B cell (primary cell): ENCODE measurements at regions not wholly inside any gene's neighbourhood (a gene's known extent, or its start where the extent isn't known, plus 50 kb on each side); places are given as distances from the start of the nearest gene placed in this dataset.

ENCODE experiments used
- ATAC-seq: fragments of 200-7000 bp; cut with Tn5 transposase; one replicate; pipeline ENCODE4 v1.10.0; 2021; ENCODE audit warnings: low read depth, mild to moderate bottlenecking, moderate number of reproducible peaks, moderate library complexity
- CTCF ChIA-PET: fragments of 350-600 bp; sonication (Branson Sonifier 250); formaldehyde crosslinking; loops from one replicate; lab custom pipeline; 2021; ENCODE audit warnings: antibody characterized with exemption, inconsistent platforms; lab: Charles Lee
- POLR2A ChIA-PET: fragments of 350-600 bp; sonication (Branson Sonifier 250); formaldehyde crosslinking; loops from one replicate; lab custom pipeline; 2021; ENCODE audit warnings: antibody characterized with exemption; lab: Charles Lee
- DNase-seq: peaks from one replicate; pipeline ENCODE4 v3.0.0; 2013
- H2AFZ ChIP-seq: 2 replicates; pipeline ENCODE4 v1.6.1; 2012; ENCODE audit warnings: mild to moderate bottlenecking, low read depth, low read length; ENCODE audit not compliant: insufficient read depth, poor library complexity, severe bottlenecking
- H3K27ac ChIP-seq, 2 donors: 1 replicate in 1 of 2; 2 replicates in 1 of 2; pipeline ENCODE4 v1.5.1; 2012 to 2013; ENCODE audit warnings: low read length in 2 of 2, mild to moderate bottlenecking in 2 of 2, moderate library complexity in 1 of 2
- H3K27me3 ChIP-seq, 4 experiments: fragments of 200-600 bp in 1 of 4; sonication (generic) in 1 of 4; replicated peaks in 1 of 4; 1 replicate in 2 of 4; 2 replicates in 2 of 4; pipeline versions ENCODE4 v1.6.1 to v1.7.0; 2013 to 2016; ENCODE audit warnings: low read length in 3 of 4, mild to moderate bottlenecking in 2 of 4, mixed read lengths in 1 of 4, moderate library complexity in 1 of 4; ENCODE audit not compliant: insufficient read depth in 4 of 4, control insufficient read depth in 3 of 4; ENCODE audit errors: control extremely low read depth in 1 of 4
- H3K36me3 ChIP-seq, 2 experiments: replicated peaks in 1 of 2; 1 replicate in 1 of 2; 2 replicates in 1 of 2; pipeline versions ENCODE4 v1.6.1 to v1.7.1; 2013; ENCODE audit warnings: low read length in 1 of 2; ENCODE audit not compliant: insufficient read depth in 2 of 2, control insufficient read depth in 1 of 2; ENCODE audit errors: control extremely low read depth in 1 of 2, extremely low read depth in 1 of 2
- H3K4me1 ChIP-seq, 2 donors: fragments of 200-600 bp in 1 of 2; sonication (generic) in 1 of 2; 1 replicate in 1 of 2; 2 replicates in 1 of 2; pipeline versions ENCODE4 v1.5.1 to v1.6.1; 2013 to 2017; ENCODE audit warnings: low read length in 2 of 2; ENCODE audit not compliant: control insufficient read depth in 2 of 2, insufficient read depth in 2 of 2
- H3K4me2 ChIP-seq: replicated peaks from 2 replicates; pipeline ENCODE3; 2012; ENCODE audit warnings: mild to moderate bottlenecking, low read depth, low read length; ENCODE audit not compliant: poor library complexity, severe bottlenecking
- H3K4me3 ChIP-seq, 5 experiments: fragments of 200-600 bp in 1 of 5; sonication (generic) in 1 of 5; 1 replicate in 3 of 5; 2 replicates in 2 of 5; pipeline versions ENCODE4 v1.5.1 to v1.7.0; 2011 to 2016; ENCODE audit warnings: low read length in 4 of 5, mild to moderate bottlenecking in 4 of 5, low read depth in 2 of 5, control low read depth in 1 of 5, moderate library complexity in 1 of 5; ENCODE audit not compliant: insufficient read depth in 1 of 5; ENCODE audit errors: control extremely low read depth in 1 of 5, extremely low read depth in 1 of 5
- H3K79me2 ChIP-seq: fragments of 200-600 bp; sonication (generic); one replicate; pipeline ENCODE4 v1.6.0; 2016; ENCODE audit warnings: low read length; ENCODE audit not compliant: control insufficient read depth, insufficient read depth
- H3K9ac ChIP-seq: fragments of 200-600 bp; sonication (generic); 2 replicates; pipeline ENCODE4 v1.6.1; 2017; ENCODE audit warnings: mild to moderate bottlenecking, low read length, moderate library complexity
- H3K9me3 ChIP-seq, 3 donors: one replicate each; pipeline versions ENCODE4 v1.6.1 to v1.7.1; 2013; ENCODE audit warnings: low read length in 2 of 3; ENCODE audit not compliant: control insufficient read depth in 2 of 3, insufficient read depth in 1 of 3; ENCODE audit errors: control extremely low read depth in 1 of 3
- H4K20me1 ChIP-seq: 2 replicates; pipeline ENCODE4 v1.6.0; 2012; ENCODE audit warnings: mild to moderate bottlenecking, low read length; ENCODE audit not compliant: insufficient read depth, control insufficient read depth, poor library complexity, severe bottlenecking
- H3K27ac Mint-ChIP-seq: one replicate; pipeline ENCODE4 v1.8.0; 2021; ENCODE audit warnings: mixed read lengths
- H3K27me3 Mint-ChIP-seq: one replicate; pipeline ENCODE4 v1.8.0; 2021; ENCODE audit warnings: mixed read lengths
- H3K4me1 Mint-ChIP-seq: one replicate; pipeline ENCODE4 v1.8.0; 2021; ENCODE audit warnings: mixed read lengths
- H3K4me3 Mint-ChIP-seq: one replicate; pipeline ENCODE4 v1.8.0; 2021; ENCODE audit warnings: mixed read lengths
- H3K9me3 Mint-ChIP-seq: one replicate; pipeline ENCODE4 v1.8.0; 2022; ENCODE audit warnings: mixed read lengths; ENCODE audit not compliant: insufficient read depth
- CTCF ChIP-seq: fragments of 200-600 bp; IDR thresholded peaks from one replicate; pipeline ENCODE4 v1.8.0; 2022; ENCODE audit warnings: antibody characterized with exemption, mild to moderate bottlenecking
- EZH2 ChIP-seq: IDR thresholded peaks from 2 replicates; pipeline ENCODE4 v1.6.1; 2012; ENCODE audit warnings: borderline replicate concordance, low read depth, mild to moderate bottlenecking, moderate library complexity, low read length; ENCODE audit not compliant: insufficient read depth, poor library complexity, severe bottlenecking
- WGBS: methylation state at CpG from one replicate; pipeline ENCODE4 v1.1.5; 2013; ENCODE audit warnings: missing lambda C conversion rate; ENCODE audit not compliant: insufficient coverage; 5-methylcytosine and 5-hydroxymethylcytosine counted together
- intact Hi-C: fragments of 100-400 bp; cut with micrococcal nuclease; formaldehyde crosslinking; loops from one replicate; pipeline ENCODE4 v1.10.0; 2022

GRCh38 chr16:79336437-79337229 lies 263.9 kb downstream of the MAF start:
- DNase-seq (no peak), ATAC-seq (no peak)
- Mint-ChIP-seq H3K27ac (no peak overlapping the region), H3K4me3 (no peak overlapping the region), H3K27me3 (peaks cover 24% of the 10 kb centered on the region), H3K4me1 (no peaks in the 10 kb centered on the region), H3K9me3 (peaks cover 2% of the 10 kb centered on the region)
- Histone ChIP-seq H3K9ac (no peak overlapping the region), H3K4me3 (no peak overlapping the region), H3K4me1 (no peaks in the 10 kb centered on the region), H4K20me1 (no peaks in the 10 kb centered on the region), H3K27ac (no peak overlapping the region), H3K36me3 (no peaks in the 10 kb centered on the region), H3K9me3 (peaks cover 0 to 4% (median 0%) of the 10 kb centered on the region in 3 donors), H3K27me3 (peaks cover 0 to 2% (median 0%) of the 10 kb centered on the region in 4 experiments), H3K79me2 (no peaks in the 10 kb centered on the region), H3K4me2 (no peak overlapping the region), H2AFZ (no peak overlapping the region)
- CTCF ChIA-PET, result no interaction called here
- no peak for TF ChIP-seq CTCF
- TF ChIP-seq EZH2, result no peak
- intact Hi-C loops, result no loop called here
- WGBS, result no CpG with 5 or more reads among the region's 6 CpGs
- POLR2A ChIA-PET, result no interaction called here

GRCh38 chr16:79334127-79334526 lies 266.4 kb downstream of the MAF start:
- Histone ChIP-seq H3K27me3 (no peaks in the 10 kb centered on the region), H3K27ac (no peak overlapping the region), H3K4me1 (no peaks in the 10 kb centered on the region), H3K9ac (no peak overlapping the region), H3K4me3 (no peak overlapping the region), H3K36me3 (no peaks in the 10 kb centered on the region), H3K4me2 (no peak overlapping the region), H4K20me1 (no peaks in the 10 kb centered on the region), H3K9me3 (peaks cover 0 to 3% (median 0%) of the 10 kb centered on the region in 3 donors), H3K79me2 (no peaks in the 10 kb centered on the region), H2AFZ (no peak overlapping the region)
- Mint-ChIP-seq H3K4me1 (no peaks in the 10 kb centered on the region), H3K27ac (no peak overlapping the region), H3K4me3 (no peak overlapping the region), H3K27me3 (peaks cover 24% of the 10 kb centered on the region), H3K9me3 (peaks cover 2% of the 10 kb centered on the region)
- TF ChIP-seq EZH2, result no peak
- TF ChIP-seq CTCF, result no peak
- ChIA-PET CTCF (no interaction called here), POLR2A (no interaction called here)
- no peak for ATAC-seq
- no peak for DNase-seq
- intact Hi-C loops, result no loop called here
- WGBS, result 85% methylated on average over 13 of the region's 13 CpGs
